ENCODE measurements at regions not wholly inside any gene's neighbourhood (a gene's known extent, or its start where the extent isn't known, plus 50 kb on each side); places are given as distances from the start of the nearest gene placed in this dataset.

GRCh38 chrX:120819126-120819525, 56.5 kb downstream of the CT47B1 start:
- no peak for ATAC-seq (ENCODE audit: low read depth)
- peaks cover 2% of the 10 kb centered on the region for H3K27me3 Mint-ChIP-seq
- H3K36me3 Mint-ChIP-seq, result no peaks in the 10 kb centered on the region
- no peak for DNase-seq
- no peaks in the 10 kb centered on the region for H3K4me1 Mint-ChIP-seq
- no peak overlapping the region for H3K4me3 Mint-ChIP-seq
- H3K27ac Mint-ChIP-seq, result no peak overlapping the region
- peaks cover 1% of the 10 kb centered on the region for H3K9me3 Mint-ChIP-seq
- POLR2A ChIA-PET, result no interaction called here

GRCh38 chrX:120813982-120814381, 61.7 kb downstream of the CT47B1 start:
- H3K4me3 Mint-ChIP-seq, result no peak overlapping the region
- no peak overlapping the region for H3K27ac Mint-ChIP-seq
- POLR2A ChIA-PET, result no interaction called here
- DNase-seq (no peak), ATAC-seq (ENCODE audit: low read depth) (no peak)
- peaks cover 2% of the 10 kb centered on the region for H3K27me3 Mint-ChIP-seq
- H3K4me1 Mint-ChIP-seq, result no peaks in the 10 kb centered on the region
- no peaks in the 10 kb centered on the region for H3K36me3 Mint-ChIP-seq
- peaks cover 1% of the 10 kb centered on the region for H3K9me3 Mint-ChIP-seq

- no peaks in the 10 kb centered on the region for H3K9me3 Mint-ChIP-seq
- DNase-seq, result no peak
- H3K4me3 Mint-ChIP-seq, result no peak overlapping the region
- POLR2A ChIA-PET, result no interaction called here
- H3K36me3 Mint-ChIP-seq, result no peaks in the 10 kb centered on the region
- H3K4me1 Mint-ChIP-seq, result no peaks in the 10 kb centered on the region
- no peak for ATAC-seq (ENCODE audit: low read depth)
- H3K27me3 Mint-ChIP-seq, result no peaks in the 10 kb centered on the region
- no peak overlapping the region for H3K27ac Mint-ChIP-seq
Measured at GRCh38 chrX:120801426-120801825, 74.2 kb downstream of the CT47B1 start.

- peaks cover 3% of the 10 kb centered on the region for H3K4me1 Mint-ChIP-seq
- ATAC-seq (ENCODE audit: low read depth), result no peak
- no peak overlapping the region for H3K4me3 Mint-ChIP-seq
- no peak overlapping the region for H3K27ac Mint-ChIP-seq
- POLR2A ChIA-PET, result no interaction called here
- no peak for DNase-seq
- H3K27me3 Mint-ChIP-seq, result no peaks in the 10 kb centered on the region
- H3K9me3 Mint-ChIP-seq, result no peaks in the 10 kb centered on the region
- no peaks in the 10 kb centered on the region for H3K36me3 Mint-ChIP-seq
Measured at GRCh38 chrX:120797188-120797851, 78.3 kb downstream of the CT47B1 start.

GRCh38 chrX:120795301-120795700, 80.4 kb downstream of the CT47B1 start:
- no peak for DNase-seq
- H3K4me1 Mint-ChIP-seq, result peaks cover 3% of the 10 kb centered on the region
- no peaks in the 10 kb centered on the region for H3K27me3 Mint-ChIP-seq
- H3K9me3 Mint-ChIP-seq, result no peaks in the 10 kb centered on the region
- H3K27ac Mint-ChIP-seq, result no peak overlapping the region
- ATAC-seq (ENCODE audit: low read depth), result no peak
- H3K36me3 Mint-ChIP-seq, result no peaks in the 10 kb centered on the region
- POLR2A ChIA-PET, result no interaction called here
- no peak overlapping the region for H3K4me3 Mint-ChIP-seq

- DNase-seq (no peak), ATAC-seq (ENCODE audit: low read depth) (no peak)
- no peaks in the 10 kb centered on the region for H3K36me3 Mint-ChIP-seq
- H3K4me3 Mint-ChIP-seq, result no peak overlapping the region
- no peaks in the 10 kb centered on the region for H3K27me3 Mint-ChIP-seq
- H3K27ac Mint-ChIP-seq, result no peak overlapping the region
- no peaks in the 10 kb centered on the region for H3K9me3 Mint-ChIP-seq
- POLR2A ChIA-PET, result no interaction called here
- peaks cover 3% of the 10 kb centered on the region for H3K4me1 Mint-ChIP-seq
Measured at GRCh38 chrX:120794525-120794975, 81.1 kb downstream of the CT47B1 start.

- POLR2A ChIA-PET, result no interaction called here
- no peak for DNase-seq
- H3K36me3 Mint-ChIP-seq, result no peaks in the 10 kb centered on the region
- H3K9me3 Mint-ChIP-seq, result no peaks in the 10 kb centered on the region
- no peak overlapping the region for H3K4me3 Mint-ChIP-seq
- H3K27me3 Mint-ChIP-seq, result no peaks in the 10 kb centered on the region
- no peak overlapping the region for H3K27ac Mint-ChIP-seq
- ATAC-seq (ENCODE audit: low read depth), result no peak
- peaks cover 3% of the 10 kb centered on the region for H3K4me1 Mint-ChIP-seq
Measured at GRCh38 chrX:120793098-120793497, 82.6 kb downstream of the CT47B1 start.

- no peak for ATAC-seq (ENCODE audit: low read depth)
- no peaks in the 10 kb centered on the region for H3K36me3 Mint-ChIP-seq
- no peak overlapping the region for H3K27ac Mint-ChIP-seq
Measured at GRCh38 chrX:120791013-120791643, 84.5 kb downstream of the CT47B1 start.

GRCh38 chrX:120790552-120790951, 85.1 kb downstream of the CT47B1 start:
- no peak for DNase-seq
- Mint-ChIP-seq H3K4me1 (peaks cover 3% of the 10 kb centered on the region), H3K9me3 (no peaks in the 10 kb centered on the region), H3K36me3 (no peaks in the 10 kb centered on the region), H3K27ac (no peak overlapping the region), H3K27me3 (no peaks in the 10 kb centered on the region), H3K4me3 (no peak overlapping the region)
- POLR2A ChIA-PET, result interaction anchor here (0.7 kb wide), 1 partner anchor 375 kb away, joined by 6 read pairs; no protein-coding TSS in a partner anchor
- ATAC-seq (ENCODE audit: low read depth), result no peak

More at GRCh38 chrX:120791013-120791643, 84.5 kb downstream of the CT47B1 start:
- no peak for DNase-seq
- POLR2A ChIA-PET, result interaction anchor here (0.7 kb wide), 1 partner anchor 374 kb away, joined by 6 read pairs; no protein-coding TSS in a partner anchor
- peaks cover 3% of the 10 kb centered on the region for H3K4me1 Mint-ChIP-seq
- no peaks in the 10 kb centered on the region for H3K9me3 Mint-ChIP-seq
- H3K4me3 Mint-ChIP-seq, result no peak overlapping the region
- no peaks in the 10 kb centered on the region for H3K27me3 Mint-ChIP-seq

- no peaks in the 10 kb centered on the region for H3K27me3 Mint-ChIP-seq
- no peaks in the 10 kb centered on the region for H3K36me3 Mint-ChIP-seq
- POLR2A ChIA-PET, result no interaction called here
- ATAC-seq (ENCODE audit: low read depth) (no peak), DNase-seq (no peak)
- no peak overlapping the region for H3K4me3 Mint-ChIP-seq
- peaks cover 3% of the 10 kb centered on the region for H3K4me1 Mint-ChIP-seq
- no peaks in the 10 kb centered on the region for H3K9me3 Mint-ChIP-seq
- H3K27ac Mint-ChIP-seq, result no peak overlapping the region
Measured at GRCh38 chrX:120790118-120790517, 85.5 kb downstream of the CT47B1 start.

- H3K36me3 Mint-ChIP-seq, result no peaks in the 10 kb centered on the region
- no peak overlapping the region for H3K27ac Mint-ChIP-seq
- H3K27me3 Mint-ChIP-seq, result no peaks in the 10 kb centered on the region
- no peak for ATAC-seq (ENCODE audit: low read depth)
- H3K4me1 Mint-ChIP-seq, result peaks cover 3% of the 10 kb centered on the region
- DNase-seq, result no peak
- no peak overlapping the region for H3K4me3 Mint-ChIP-seq
- POLR2A ChIA-PET, result no interaction called here
- no peaks in the 10 kb centered on the region for H3K9me3 Mint-ChIP-seq
Measured at GRCh38 chrX:120781403-120781802, 94.3 kb downstream of the CT47B1 start.

GRCh38 chrX:120775959-120776358, 99.7 kb downstream of the CT47B1 start:
- no peaks in the 10 kb centered on the region for H3K27me3 Mint-ChIP-seq
- peaks cover 3% of the 10 kb centered on the region for H3K4me1 Mint-ChIP-seq
- POLR2A ChIA-PET, result no interaction called here
- ATAC-seq (ENCODE audit: low read depth), result no peak
- H3K4me3 Mint-ChIP-seq, result no peak overlapping the region
- H3K9me3 Mint-ChIP-seq, result no peaks in the 10 kb centered on the region
- no peaks in the 10 kb centered on the region for H3K36me3 Mint-ChIP-seq
- no peak for DNase-seq
- no peak overlapping the region for H3K27ac Mint-ChIP-seq

- Mint-ChIP-seq H3K4me1 (peaks cover 3% of the 10 kb centered on the region), H3K36me3 (no peaks in the 10 kb centered on the region), H3K9me3 (no peaks in the 10 kb centered on the region), H3K4me3 (no peak overlapping the region), H3K27ac (no peak overlapping the region), H3K27me3 (no peaks in the 10 kb centered on the region)
- ATAC-seq (ENCODE audit: low read depth) (no peak), DNase-seq (no peak)
- POLR2A ChIA-PET, result no interaction called here
Measured at GRCh38 chrX:120774606-120775005, 101.1 kb downstream of the CT47B1 start.

- peak overlapping the region; percentile 36 for H3K27ac Mint-ChIP-seq
- no peak overlapping the region for H3K4me3 Mint-ChIP-seq
- H3K36me3 Mint-ChIP-seq, result no peaks in the 10 kb centered on the region
- POLR2A ChIA-PET, result no interaction called here
- ATAC-seq (ENCODE audit: low read depth) (no peak), DNase-seq (no peak)
- peaks cover 3% of the 10 kb centered on the region for H3K4me1 Mint-ChIP-seq
- no peaks in the 10 kb centered on the region for H3K27me3 Mint-ChIP-seq
- H3K9me3 Mint-ChIP-seq, result no peaks in the 10 kb centered on the region
Measured at GRCh38 chrX:120773801-120774200, 101.9 kb downstream of the CT47B1 start.

Measured in activated naive CD8-positive, alpha-beta T cell treated with anti-CD3 and anti-CD28 coated beads, Interleukin-2, amount 10 ng/mL, durations not matched to agents 7 days and 5 days (primary cell).